ENCODE measurements at regions not wholly inside any gene's neighbourhood (a gene's known extent, or its start where the extent isn't known, plus 50 kb on each side); places are given as distances from the start of the nearest gene placed in this dataset.

GRCh38 chr3:150168698-150169097, 198.0 kb upstream of the PFN2 start:
- TF ChIP-seq CTCF (IDR thresholded peaks at IDR 0.05) (no peak), POLR2A (IDR thresholded peaks at IDR 0.05) (no peak), POLR2AphosphoS5 (IDR thresholded peaks at IDR 0.05; ENCODE audit: insufficient read depth in 1 of 2, low read depth in 1 of 2) (no peak)
- Histone ChIP-seq H3K4me1 (no peaks in the 10 kb centered on the region), H3K9me3 (no peaks in the 10 kb centered on the region), H3K27me3 (no peaks in the 10 kb centered on the region), H3K27ac (no peak overlapping the region), H3K4me3 (no peak overlapping the region), H3K36me3 (no peaks in the 10 kb centered on the region)
- intact Hi-C loops (cut with DNase I): no loop called here
- no peak for DNase-seq (ENCODE audit: extremely low spot score in 2 of 2)

GRCh38 chr3:150165396-150166094, 194.8 kb upstream of the PFN2 start:
- Histone ChIP-seq H3K4me1 (no peaks in the 10 kb centered on the region), H3K4me3 (no peak overlapping the region), H3K9me3 (no peaks in the 10 kb centered on the region), H3K27me3 (no peaks in the 10 kb centered on the region), H3K27ac (no peak overlapping the region), H3K36me3 (no peaks in the 10 kb centered on the region)
- intact Hi-C loops (cut with DNase I): no loop called here
- TF ChIP-seq POLR2AphosphoS5 (IDR thresholded peaks at IDR 0.05; ENCODE audit: insufficient read depth in 1 of 2, low read depth in 1 of 2) (no peak), CTCF (IDR thresholded peaks at IDR 0.05) (no peak), POLR2A (IDR thresholded peaks at IDR 0.05) (no peak)
- no peak for DNase-seq (ENCODE audit: extremely low spot score in 2 of 2)

- intact Hi-C loops (cut with DNase I): no loop called here
- Histone ChIP-seq H3K27me3 (no peaks in the 10 kb centered on the region), H3K27ac (no peak overlapping the region)
Observed at GRCh38 chr3:150161011-150161410, 190.3 kb upstream of the PFN2 start.

GRCh38 chr3:150158943-150159625, 188.4 kb upstream of the PFN2 start:
- intact Hi-C loops (cut with DNase I): no loop called here
- TF ChIP-seq POLR2AphosphoS5 (IDR thresholded peaks at IDR 0.05; ENCODE audit: insufficient read depth in 1 of 2, low read depth in 1 of 2): no peak
- no peak for TF ChIP-seq CTCF (IDR thresholded peaks at IDR 0.05)
- TF ChIP-seq POLR2A (IDR thresholded peaks at IDR 0.05): no peak

More at GRCh38 chr3:150161011-150161410, 190.3 kb upstream of the PFN2 start:
- no peak for TF ChIP-seq POLR2A (IDR thresholded peaks at IDR 0.05)
- no peak for TF ChIP-seq POLR2AphosphoS5 (IDR thresholded peaks at IDR 0.05; ENCODE audit: insufficient read depth in 1 of 2, low read depth in 1 of 2)
- no peak for TF ChIP-seq CTCF (IDR thresholded peaks at IDR 0.05)
- H3K9me3 ChIP-seq: no peaks in the 10 kb centered on the region
- no peaks in the 10 kb centered on the region for H3K36me3 ChIP-seq
- no peak overlapping the region for H3K4me3 ChIP-seq
- H3K4me1 ChIP-seq: no peaks in the 10 kb centered on the region
- no peak for DNase-seq (ENCODE audit: extremely low spot score in 2 of 2)

GRCh38 chr3:150152567-150152966, 181.9 kb upstream of the PFN2 start:
- H3K4me3 ChIP-seq: no peak overlapping the region
- H3K9me3 ChIP-seq: no peaks in the 10 kb centered on the region
- TF ChIP-seq CTCF (IDR thresholded peaks at IDR 0.05) (no peak), POLR2AphosphoS5 (IDR thresholded peaks at IDR 0.05; ENCODE audit: insufficient read depth in 1 of 2, low read depth in 1 of 2) (no peak), POLR2A (IDR thresholded peaks at IDR 0.05) (no peak)
- intact Hi-C loops (cut with DNase I): no loop called here
- no peaks in the 10 kb centered on the region for H3K27me3 ChIP-seq
- no peak for DNase-seq (ENCODE audit: extremely low spot score in 2 of 2)
- no peaks in the 10 kb centered on the region for H3K4me1 ChIP-seq
- no peaks in the 10 kb centered on the region for H3K36me3 ChIP-seq
- no peak overlapping the region for H3K27ac ChIP-seq

More at GRCh38 chr3:150158943-150159625, 188.4 kb upstream of the PFN2 start:
- DNase-seq (ENCODE audit: extremely low spot score in 2 of 2): no peak
- Histone ChIP-seq H3K9me3 (no peaks in the 10 kb centered on the region), H3K27me3 (no peaks in the 10 kb centered on the region), H3K36me3 (no peaks in the 10 kb centered on the region), H3K4me1 (no peaks in the 10 kb centered on the region), H3K27ac (no peak overlapping the region), H3K4me3 (no peak overlapping the region)
